Astrocyte of the cerebellum (primary cell): ENCODE measurements at regions not wholly inside any gene's neighbourhood (a gene's known extent, or its start where the extent isn't known, plus 50 kb on each side); places are given as distances from the start of the nearest gene placed in this dataset.

Source experiments
- DNase-seq: peaks from one replicate; pipeline ENCODE4 v3.0.0-alpha.2; 2011; ENCODE audit warnings: low read depth
- H3K4me3 ChIP-seq: 2 replicates; pipeline ENCODE4 v1.5.1; 2011; ENCODE audit warnings: mild to moderate bottlenecking, low read depth, low read length, moderate library complexity
- in situ Hi-C: cut with HindIII; loops from 2 replicates; pipeline ENCODE4 v1.10.0; 2017; ENCODE audit warnings: low sequenced_read_pairs
- TF ChIP-seq, protein P1 (sequence below): IDR thresholded peaks from 2 replicates; pipeline ENCODE4 v1.5.1; 2012; ENCODE audit warnings: low read length, low read depth, moderate library complexity, mild to moderate bottlenecking; ENCODE audit errors: missing control alignments

DNA sequence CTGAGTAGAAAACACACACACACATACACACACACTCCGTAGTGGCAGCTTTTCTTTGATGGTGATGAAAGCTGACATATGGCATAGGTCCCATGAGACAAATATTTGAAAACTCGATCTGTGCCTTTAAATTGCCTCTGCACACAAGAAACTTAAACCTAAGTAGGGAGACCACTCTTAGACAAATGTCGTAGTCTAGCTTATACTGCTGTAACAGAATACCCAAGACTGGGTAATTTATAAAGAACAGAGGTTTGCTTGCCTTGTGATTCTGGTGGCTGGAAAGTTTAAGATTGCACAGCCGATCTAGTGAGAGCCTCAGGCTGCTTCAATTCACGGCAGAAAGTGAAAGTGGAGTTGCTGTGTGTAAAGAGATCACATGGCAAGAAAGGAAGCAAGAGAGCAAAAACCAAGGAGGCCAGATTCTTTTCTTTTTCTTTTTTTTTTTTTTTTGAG is 489.4 kb upstream of the SORCS1 start:
- DNase-seq = no peak
- in situ Hi-C loops = no loop called here
- TF ChIP-seq, protein P1, sequence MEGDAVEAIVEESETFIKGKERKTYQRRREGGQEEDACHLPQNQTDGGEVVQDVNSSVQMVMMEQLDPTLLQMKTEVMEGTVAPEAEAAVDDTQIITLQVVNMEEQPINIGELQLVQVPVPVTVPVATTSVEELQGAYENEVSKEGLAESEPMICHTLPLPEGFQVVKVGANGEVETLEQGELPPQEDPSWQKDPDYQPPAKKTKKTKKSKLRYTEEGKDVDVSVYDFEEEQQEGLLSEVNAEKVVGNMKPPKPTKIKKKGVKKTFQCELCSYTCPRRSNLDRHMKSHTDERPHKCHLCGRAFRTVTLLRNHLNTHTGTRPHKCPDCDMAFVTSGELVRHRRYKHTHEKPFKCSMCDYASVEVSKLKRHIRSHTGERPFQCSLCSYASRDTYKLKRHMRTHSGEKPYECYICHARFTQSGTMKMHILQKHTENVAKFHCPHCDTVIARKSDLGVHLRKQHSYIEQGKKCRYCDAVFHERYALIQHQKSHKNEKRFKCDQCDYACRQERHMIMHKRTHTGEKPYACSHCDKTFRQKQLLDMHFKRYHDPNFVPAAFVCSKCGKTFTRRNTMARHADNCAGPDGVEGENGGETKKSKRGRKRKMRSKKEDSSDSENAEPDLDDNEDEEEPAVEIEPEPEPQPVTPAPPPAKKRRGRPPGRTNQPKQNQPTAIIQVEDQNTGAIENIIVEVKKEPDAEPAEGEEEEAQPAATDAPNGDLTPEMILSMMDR = no peak
- H3K4me3 ChIP-seq = no peak overlapping the region

DNA sequence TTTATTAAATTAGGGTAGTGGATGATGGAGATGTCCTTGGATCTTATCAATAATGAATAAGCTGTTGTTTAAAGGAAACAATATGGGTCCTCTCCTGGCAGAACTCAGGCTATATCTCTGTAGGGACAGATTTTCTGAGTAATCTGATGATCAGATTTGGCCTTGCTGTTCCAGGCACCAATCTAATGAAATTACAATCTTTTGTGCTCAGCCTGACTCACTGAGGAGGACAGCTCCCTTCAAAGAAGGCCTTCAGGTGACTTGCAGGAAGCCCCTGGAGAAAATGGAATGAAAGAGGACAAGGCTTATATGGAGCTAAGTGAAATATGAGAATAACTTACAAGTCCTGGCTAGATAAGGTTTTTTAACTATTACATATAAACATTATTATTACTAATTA is 486.4 kb upstream of the SORCS1 start:
- H3K4me3 ChIP-seq = no peak overlapping the region
- TF ChIP-seq, protein P1 = no peak
- in situ Hi-C loops = no loop called here
- no peak for DNase-seq

DNA sequence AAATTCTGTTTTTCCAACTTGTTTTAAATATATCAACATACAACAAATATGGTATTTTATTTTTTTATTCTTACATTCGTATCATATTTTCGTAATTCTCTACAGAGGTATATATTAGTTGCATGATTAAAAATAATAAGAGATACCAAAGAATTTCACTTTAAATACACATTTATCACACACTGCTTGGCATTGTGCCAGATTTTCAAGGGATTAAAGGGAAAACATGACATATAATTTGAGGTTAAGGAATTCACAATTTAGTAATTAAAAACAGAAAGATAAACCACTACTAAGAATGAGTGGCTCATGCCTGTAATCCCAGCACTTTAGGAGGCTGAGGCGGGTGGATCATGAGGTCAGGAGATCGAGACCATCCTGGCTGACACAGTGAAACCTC is 484.7 kb upstream of the SORCS1 start:
- H3K4me3 ChIP-seq = no peak overlapping the region
- no peak for DNase-seq
- in situ Hi-C loops = no loop called here
- TF ChIP-seq, protein P1 = no peak

DNA sequence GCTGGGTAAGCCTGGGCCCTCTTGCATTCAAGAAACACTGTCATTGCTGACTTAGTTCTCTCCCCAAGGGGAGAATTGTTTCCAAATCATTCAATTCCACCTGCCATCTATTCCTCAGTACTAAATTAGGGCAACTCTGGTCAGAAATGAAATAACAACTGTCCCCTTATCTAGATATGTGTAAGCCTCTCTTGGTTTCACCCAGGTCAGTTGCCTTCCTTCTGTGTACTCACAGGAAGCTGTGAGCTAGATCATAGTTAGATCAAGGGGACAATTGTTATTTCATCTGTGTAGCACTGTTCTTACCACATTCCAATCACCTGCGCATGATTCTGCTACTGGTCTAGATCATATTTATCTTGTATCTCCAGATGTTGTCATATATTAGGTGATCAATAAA is 483.0 kb upstream of the SORCS1 start:
- in situ Hi-C loops = no loop called here
- no peak overlapping the region for H3K4me3 ChIP-seq
- DNase-seq = no peak
- TF ChIP-seq, protein P1 = no peak

DNA sequence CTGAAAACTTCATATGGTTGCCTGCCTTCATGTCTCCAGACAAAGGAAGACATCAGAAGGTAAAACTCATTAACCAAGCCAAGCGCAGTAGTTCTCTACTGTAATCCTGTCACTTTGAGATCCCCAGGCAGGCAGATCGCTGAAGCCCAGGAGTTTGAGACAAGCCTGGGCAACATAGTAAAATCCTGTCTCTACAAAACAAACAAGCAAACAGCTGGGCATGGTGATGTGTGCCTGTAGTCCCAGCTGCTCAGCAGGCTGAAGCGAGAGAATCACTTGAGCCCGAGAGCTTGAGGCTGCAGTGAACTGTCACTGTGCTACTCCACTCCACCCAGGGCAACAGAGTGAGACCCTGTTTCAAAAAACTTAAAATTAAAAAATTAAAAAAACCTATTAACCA is 467.4 kb upstream of the SORCS1 start:
- no peak overlapping the region for H3K4me3 ChIP-seq
- in situ Hi-C loops = no loop called here
- TF ChIP-seq, protein P1 = no peak
- no peak for DNase-seq

DNA sequence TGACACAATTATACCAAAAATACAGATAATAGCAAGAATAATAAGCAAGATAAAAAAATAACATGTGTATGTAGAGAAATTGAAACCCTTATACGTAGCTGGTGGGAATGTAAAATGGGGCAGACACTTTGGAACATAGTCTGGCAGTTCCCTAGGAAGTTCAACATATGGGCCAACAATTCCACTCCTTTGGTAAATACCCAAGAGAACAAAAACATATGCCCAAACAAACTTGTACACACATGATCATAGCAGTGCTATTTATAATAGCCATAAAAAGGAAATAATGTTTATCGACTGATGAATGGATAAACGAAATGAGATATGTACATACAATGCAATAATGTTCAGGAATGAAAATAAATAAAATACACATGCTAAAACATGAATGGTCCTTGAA is 462.4 kb upstream of the SORCS1 start:
- no peak overlapping the region for H3K4me3 ChIP-seq
- DNase-seq = no peak
- in situ Hi-C loops = no loop called here
- TF ChIP-seq, protein P1 = no peak

DNA sequence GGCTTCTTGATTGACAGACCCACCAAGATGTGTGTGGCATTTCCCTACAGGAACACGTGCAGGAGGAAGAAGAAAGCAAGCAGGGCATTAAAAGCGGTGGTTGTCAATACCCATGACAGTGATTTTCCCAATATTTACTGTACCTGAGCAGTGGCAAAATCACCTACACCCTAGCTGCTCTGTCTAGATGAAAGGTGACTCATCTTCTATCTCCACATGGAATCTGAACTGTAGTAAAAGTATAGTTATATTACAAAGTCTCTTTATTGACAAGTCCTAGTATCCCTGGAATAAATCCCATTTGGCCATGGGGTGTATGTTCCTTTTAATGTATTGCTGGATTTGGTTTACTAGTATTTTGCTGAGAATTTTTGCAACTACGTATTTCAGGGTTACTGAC is 458.8 kb upstream of the SORCS1 start:
- DNase-seq = no peak
- in situ Hi-C loops = no loop called here
- no peak overlapping the region for H3K4me3 ChIP-seq
- TF ChIP-seq, protein P1 = no peak
